C1 segment of cervical spinal cord (tissue), 14 donors: ENCODE measurements at regions not wholly inside any gene's neighbourhood (a gene's known extent, or its start where the extent isn't known, plus 50 kb on each side); places are given as distances from the start of the nearest gene placed in this dataset.

Source experiments
- DNase-seq, 14 donors: peaks; one replicate each; lab custom pipeline; 2025; lab: John Stamatoyannopoulos, UW

- no peak for DNase-seq
These were observed 201.6 kb upstream of the ZNF536 start for GRCh38 chr19:30170495-30171137.

GRCh38 chr19:30171138-30171635 lies 201.0 kb upstream of the ZNF536 start:
- no peak for DNase-seq

GRCh38 chr19:30171795-30172612 lies 200.2 kb upstream of the ZNF536 start:
- no peak for DNase-seq

- DNase-seq: no peak
These were observed 199.5 kb upstream of the ZNF536 start for GRCh38 chr19:30172613-30173242.

- no peak for DNase-seq
These were observed 198.4 kb upstream of the ZNF536 start for GRCh38 chr19:30173593-30174356.

- DNase-seq: no peak
These were observed 197.9 kb upstream of the ZNF536 start for GRCh38 chr19:30174357-30174645.

- no peak for DNase-seq
These were observed 197.4 kb upstream of the ZNF536 start for GRCh38 chr19:30174791-30175190.

- DNase-seq: no peak
These were observed 196.2 kb upstream of the ZNF536 start for GRCh38 chr19:30175987-30176386.

GRCh38 chr19:30178721-30179402 lies 193.3 kb upstream of the ZNF536 start:
- no peak for DNase-seq

- no peak for DNase-seq
These were observed 191.5 kb upstream of the ZNF536 start for GRCh38 chr19:30180691-30181090.

- DNase-seq: no peak
These were observed 188.2 kb upstream of the ZNF536 start for GRCh38 chr19:30183807-30184490.

GRCh38 chr19:30202060-30202600 lies 170.1 kb upstream of the ZNF536 start:
- DNase-seq: no peak

- no peak for DNase-seq
These were observed 167.5 kb upstream of the ZNF536 start for GRCh38 chr19:30204721-30205120.

- DNase-seq: no peak
These were observed 166.0 kb upstream of the ZNF536 start for GRCh38 chr19:30206187-30206586.

- DNase-seq: no peak
These were observed 164.8 kb upstream of the ZNF536 start for GRCh38 chr19:30207357-30207756.

- DNase-seq: peak in 1 of 14 donors; percentile 14
These were observed 163.6 kb upstream of the ZNF536 start for GRCh38 chr19:30208436-30209060.

- no peak for DNase-seq
These were observed 162.3 kb upstream of the ZNF536 start for GRCh38 chr19:30209617-30210600.

- DNase-seq: no peak
These were observed 159.6 kb upstream of the ZNF536 start for GRCh38 chr19:30212574-30212973.

GRCh38 chr19:30214651-30215051 lies 157.5 kb upstream of the ZNF536 start:
- DNase-seq: no peak
